GM18498 (cell line): ENCODE measurements at regions not wholly inside any gene's neighbourhood (a gene's known extent, or its start where the extent isn't known, plus 50 kb on each side); places are given as distances from the start of the nearest gene placed in this dataset.

Experiments
- ATAC-seq: cut with Tn5 transposase; IDR thresholded peaks from one replicate; pipeline ENCODE4 v1.9.1; 2021; ENCODE audit warnings: mild to moderate bottlenecking, moderate library complexity; ENCODE audit not compliant: unreplicated experiment

DNA sequence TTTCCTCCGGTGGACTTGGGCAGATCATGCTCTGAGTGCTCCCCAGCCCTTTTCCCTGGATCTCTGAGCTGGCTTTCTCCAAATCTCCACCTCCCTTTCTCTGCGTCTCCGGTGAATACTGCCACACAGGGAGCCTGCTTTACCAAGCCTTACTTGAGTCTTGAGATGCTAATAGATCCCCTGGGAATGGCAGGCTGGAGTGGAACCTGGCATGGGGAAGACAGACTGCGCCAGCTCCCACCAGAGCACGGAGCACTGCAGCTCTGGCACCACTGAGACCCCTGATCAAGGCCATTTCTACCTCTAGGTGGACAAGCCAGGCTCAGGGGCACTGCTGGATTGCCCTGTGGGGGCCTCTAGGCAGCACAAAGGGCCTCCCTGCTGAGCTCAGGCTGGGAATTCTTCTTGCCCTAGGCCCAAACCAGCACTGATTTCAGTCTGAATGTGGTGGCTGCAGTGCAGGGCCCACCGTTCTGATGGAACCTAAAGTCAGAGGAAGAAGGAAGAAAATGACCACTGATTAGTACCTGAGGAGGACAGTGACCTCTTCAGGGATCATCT lies 74.3 kb upstream of the CRHR1 start:
- ATAC-seq: no peak

DNA sequence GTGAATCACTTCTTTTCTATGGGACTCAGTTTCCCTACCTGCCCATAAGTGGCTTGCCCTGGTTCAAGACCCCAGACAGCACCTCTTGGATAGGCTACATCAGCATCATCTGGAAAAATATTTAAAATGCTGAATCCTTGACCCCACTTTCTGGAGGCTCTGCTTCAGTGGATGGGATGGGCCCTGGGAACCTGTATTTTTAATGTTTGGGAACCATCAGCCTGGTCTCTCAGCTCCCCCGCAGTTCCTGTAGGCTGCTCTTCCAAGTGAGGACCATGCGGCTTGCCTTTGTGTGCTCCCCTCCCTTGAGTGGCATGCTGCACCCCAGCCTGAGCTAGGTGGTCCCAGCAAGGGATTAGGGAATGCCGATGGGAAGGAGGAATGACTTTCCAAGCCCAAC lies 68.3 kb upstream of the CRHR1 start:
- no peak for ATAC-seq

DNA sequence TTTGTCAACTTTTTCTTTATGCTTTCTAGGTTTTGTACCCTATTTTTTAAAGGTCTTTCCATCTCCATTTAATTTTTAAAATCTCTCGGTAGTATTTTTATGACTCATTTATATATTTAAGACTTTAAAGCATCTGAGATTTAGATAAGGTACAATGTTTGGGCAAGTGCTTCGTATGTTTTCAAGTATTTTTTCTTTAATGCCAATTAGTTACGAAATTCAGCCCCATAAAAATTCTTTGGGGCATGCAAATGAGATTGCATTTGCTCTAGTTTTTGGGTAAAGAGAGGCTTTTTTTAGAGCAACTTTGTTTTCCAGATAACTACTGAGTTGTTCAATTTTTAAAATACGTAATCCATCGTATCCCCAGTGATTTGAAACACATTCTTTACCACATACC lies 65.3 kb upstream of the CRHR1 start:
- ATAC-seq: no peak

DNA sequence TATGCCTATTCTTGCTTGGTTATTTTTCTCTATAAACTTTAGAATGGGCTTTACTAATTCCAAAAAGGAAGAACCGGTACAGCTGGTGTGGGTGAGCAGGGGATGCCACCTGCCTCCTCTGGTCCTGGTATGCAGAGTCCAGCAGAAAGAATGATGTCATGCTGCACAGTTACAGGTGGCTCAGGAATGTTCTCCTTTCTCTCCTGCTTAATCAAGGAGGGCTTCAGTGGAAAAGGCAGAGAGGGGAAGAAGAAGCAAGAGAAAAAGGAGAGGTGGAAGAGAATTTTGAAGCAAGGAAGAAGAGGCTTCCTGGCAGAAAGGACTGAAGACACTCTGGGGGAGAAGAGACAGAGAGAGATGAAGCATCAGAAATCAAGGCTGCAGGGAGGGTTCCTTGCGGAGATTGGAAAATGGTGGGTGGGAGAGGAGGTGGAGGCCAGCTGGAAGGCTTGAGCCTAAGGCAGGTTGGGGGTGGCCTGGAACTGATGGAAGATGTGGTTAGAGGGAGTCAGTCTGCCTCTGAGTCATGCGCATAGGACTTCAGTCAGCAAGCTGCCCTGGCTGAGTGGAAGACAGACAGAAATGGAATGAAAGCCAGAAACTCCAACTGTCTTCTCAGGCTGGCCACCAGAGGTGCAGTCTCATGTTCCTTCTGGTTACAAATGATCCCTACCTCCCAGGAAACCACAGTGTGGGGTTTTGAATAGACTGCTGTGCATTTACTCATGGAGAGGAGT lies 64.6 kb upstream of the CRHR1 start:
- ATAC-seq: no peak

DNA sequence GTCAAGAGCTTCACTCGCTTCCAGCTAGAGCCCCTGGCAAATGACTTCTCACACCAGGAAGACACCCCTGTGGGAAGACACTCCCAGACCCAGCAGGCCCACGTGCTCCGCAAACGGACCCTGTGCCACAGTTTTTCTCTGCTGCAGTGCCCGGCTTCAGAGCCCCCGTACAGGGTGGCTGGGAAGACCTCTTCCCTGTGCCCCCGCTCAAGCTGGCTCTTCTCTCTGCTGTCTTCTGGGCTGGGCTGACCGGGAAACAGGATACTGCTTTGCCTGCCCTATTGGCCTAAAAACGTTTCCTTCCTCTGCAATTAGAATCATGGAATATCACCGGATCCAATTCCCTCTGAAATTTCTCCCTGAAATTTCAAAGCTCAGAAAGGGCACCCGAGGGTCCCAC lies 63.7 kb upstream of the CRHR1 start:
- no peak for ATAC-seq

DNA sequence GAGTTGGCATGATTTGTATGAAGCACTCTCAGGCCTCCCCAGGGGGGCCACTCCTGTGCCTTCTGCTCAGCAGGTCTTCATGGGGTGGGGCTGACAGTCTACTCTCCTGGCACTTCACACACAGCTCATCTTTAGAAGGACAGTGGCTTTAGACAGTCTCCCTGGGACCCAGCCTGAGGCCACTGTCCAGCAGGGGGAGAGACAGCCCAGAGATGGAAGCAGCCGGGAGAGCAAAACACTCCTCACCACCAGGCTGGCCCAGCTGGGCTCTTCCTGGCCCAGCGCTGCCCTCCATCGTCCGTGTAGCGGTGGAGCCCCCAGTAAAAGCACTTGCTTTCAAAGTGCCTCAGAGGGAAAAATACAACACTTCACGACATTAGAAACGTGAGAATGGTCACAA lies 62.0 kb upstream of the CRHR1 start:
- no peak for ATAC-seq

DNA sequence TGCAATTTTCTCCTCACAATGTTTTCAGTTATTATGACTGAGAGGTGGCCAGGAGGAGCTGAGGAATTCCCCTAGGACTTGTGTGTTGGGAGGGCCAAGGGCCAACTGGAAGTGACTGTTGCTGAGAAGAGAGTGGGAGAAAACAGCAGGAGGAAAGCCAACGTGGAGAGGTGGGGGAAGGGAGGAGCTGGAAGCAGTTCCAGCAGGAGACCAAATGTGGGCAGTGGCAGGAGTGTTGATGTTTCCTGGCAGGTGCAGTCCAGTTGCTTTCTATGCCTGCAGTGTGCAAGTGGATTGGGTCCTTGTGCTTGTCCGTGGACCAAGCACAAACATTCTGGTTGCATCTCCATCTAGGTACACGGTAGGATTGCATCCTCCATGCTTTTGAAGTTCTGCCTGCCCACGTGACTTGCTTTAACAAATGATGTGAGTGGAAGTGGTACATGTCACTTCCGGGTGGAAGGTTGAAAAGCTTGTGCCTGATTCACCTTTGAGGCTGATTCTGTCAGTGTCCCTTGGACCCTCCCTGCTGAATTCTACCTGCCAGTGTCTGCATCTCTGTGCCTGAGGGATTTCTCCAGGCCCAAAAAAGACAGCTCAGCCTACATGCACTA lies 54.7 kb upstream of the CRHR1 start:
- no peak for ATAC-seq

DNA sequence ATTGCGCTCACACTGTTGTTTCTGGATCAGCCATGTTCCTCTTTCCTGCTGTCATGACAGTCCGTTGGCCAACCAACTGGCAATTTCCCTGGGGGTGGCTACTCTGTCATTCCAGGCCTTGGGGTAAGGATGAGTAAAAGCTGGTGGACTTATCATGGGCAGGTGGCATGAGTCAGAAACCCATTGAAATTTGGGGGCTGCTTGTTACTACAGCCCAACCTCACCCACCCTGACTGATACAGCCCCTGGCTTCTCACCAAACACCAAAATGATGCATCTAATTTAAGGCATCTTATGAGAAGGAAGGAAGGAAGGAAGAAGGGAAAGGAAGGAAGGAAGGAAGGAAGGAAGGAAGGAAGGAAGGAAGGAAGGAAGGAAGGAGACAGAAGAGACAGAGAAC lies 53.9 kb upstream of the CRHR1 start:
- no peak for ATAC-seq

DNA sequence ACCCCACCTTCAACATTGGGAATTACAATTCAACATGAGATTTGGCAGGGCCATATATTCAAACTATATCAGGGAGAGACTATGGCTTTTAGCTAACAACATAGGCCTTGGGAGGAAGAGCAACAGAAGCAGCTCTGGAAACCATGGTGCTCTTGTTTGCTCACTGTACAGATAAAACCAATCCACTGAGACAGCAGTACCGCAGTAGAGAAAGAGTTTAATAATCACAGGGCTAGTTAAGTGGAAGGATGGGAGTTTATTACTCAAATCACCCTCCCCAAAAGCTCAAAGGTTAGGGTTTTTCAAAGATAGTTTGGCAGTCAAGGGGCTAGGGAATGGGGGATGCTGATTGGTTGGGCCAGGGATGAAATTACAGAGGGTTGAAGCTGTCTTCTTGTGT lies 52.7 kb upstream of the CRHR1 start:
- no peak for ATAC-seq

DNA sequence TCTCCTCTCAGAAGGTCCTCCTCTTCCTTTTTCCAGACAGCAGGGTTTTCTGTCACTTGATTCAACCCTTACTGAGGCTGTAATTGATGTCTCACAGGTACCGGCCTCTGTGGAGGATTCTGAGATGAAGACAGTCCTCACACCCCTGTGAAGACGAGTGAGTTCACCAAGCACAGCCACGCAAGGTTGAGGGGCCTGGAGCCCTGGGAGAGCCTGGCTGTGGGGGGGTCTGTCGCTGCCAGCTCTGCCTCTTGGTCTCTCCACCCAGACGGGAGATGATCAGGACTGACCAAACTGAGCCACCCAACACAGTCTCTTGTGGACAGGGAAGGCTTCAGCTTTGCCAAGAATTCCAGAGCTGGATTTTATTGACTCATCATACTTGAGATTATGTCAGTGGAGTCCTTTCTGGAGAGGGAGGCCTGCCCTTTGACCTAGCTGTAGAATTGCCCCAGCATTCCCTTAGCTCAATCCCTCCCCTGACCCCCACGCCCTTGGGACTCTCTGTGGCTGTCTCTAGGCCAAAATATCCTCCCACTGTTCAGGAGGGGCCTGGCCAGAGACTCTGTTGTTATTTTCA lies 51.1 kb upstream of the CRHR1 start:
- ATAC-seq: no peak

DNA sequence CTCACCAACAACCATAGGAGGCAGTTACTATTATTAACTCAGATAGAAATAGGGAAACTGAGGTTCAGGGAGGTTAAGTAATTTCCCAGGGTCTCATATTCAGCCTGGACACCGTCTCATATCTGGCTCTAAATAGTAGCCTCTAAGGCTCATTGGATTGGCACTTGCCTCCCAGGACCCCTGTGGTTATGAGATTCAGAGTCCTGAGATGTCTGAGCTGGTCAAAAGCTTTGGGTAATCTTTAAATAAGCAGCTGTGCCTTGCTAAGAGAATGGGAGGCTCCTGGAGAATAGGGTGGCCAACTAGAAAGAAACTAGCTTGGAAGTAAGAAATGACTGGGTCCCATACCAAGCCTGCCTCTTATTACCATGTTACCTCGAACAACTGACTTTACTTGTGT lies 50.3 kb upstream of the CRHR1 start:
- no peak for ATAC-seq
